Mesodermal cell (in vitro differentiated cells): ENCODE measurements at regions not wholly inside any gene's neighbourhood (a gene's known extent, or its start where the extent isn't known, plus 50 kb on each side); places are given as distances from the start of the nearest gene placed in this dataset.
A peak's percentile ranks its signal among the peaks of the same experiment; 100 is the strongest.

ENCODE experiments used
- H3K27ac ChIP-seq: 2 replicates; pipeline ENCODE4 v1.7.0; 2013; ENCODE audit warnings: mild to moderate bottlenecking, low read depth, low read length, moderate library complexity; ENCODE audit not compliant: severe bottlenecking
- H3K36me3 ChIP-seq: 2 replicates; pipeline ENCODE4 v1.7.1; 2013; ENCODE audit warnings: mild to moderate bottlenecking, low read length, moderate library complexity; ENCODE audit not compliant: control insufficient read depth, insufficient read depth
- H3K4me1 ChIP-seq: one replicate; pipeline ENCODE4 v1.7.1; 2013; ENCODE audit warnings: mild to moderate bottlenecking, low read length; ENCODE audit not compliant: insufficient read depth, control insufficient read depth, poor library complexity, severe bottlenecking
- H3K4me3 ChIP-seq: 2 replicates; pipeline ENCODE4 v1.7.0; 2013; ENCODE audit warnings: low read length, control low read depth, mild to moderate bottlenecking; ENCODE audit not compliant: insufficient read depth, poor library complexity, severe bottlenecking; ENCODE audit errors: extremely low read depth
- H3K9me3 ChIP-seq: 2 replicates; pipeline ENCODE4 v1.7.1; 2013; ENCODE audit warnings: mild to moderate bottlenecking, low read length, moderate library complexity; ENCODE audit not compliant: control insufficient read depth
- WGBS, 2 experiments: methylation state at CpG; one replicate each; pipeline ENCODE4 v1.1.5; 2013; ENCODE audit warnings: missing lambda C conversion rate in 2 of 2; ENCODE audit not compliant: insufficient coverage in 2 of 2; 5-methylcytosine and 5-hydroxymethylcytosine counted together

- Histone ChIP-seq H3K9me3 (no peaks in the 10 kb centered on the region), H3K27ac (peak overlapping the region; percentile 17), H3K4me3 (no peak overlapping the region), H3K36me3 (no peaks in the 10 kb centered on the region), H3K4me1 (peaks cover 26% of the 10 kb centered on the region)
- 94 to 97% methylated on average over 6 of the region's 7 CpGs for WGBS, 2 experiments
Measured at GRCh38 chr11:95456714-95457491, 225.9 kb upstream of the SESN3 start.

- H3K36me3 ChIP-seq: no peaks in the 10 kb centered on the region
- peaks cover 3% of the 10 kb centered on the region for H3K9me3 ChIP-seq
- no peak overlapping the region for H3K27ac ChIP-seq
- H3K4me3 ChIP-seq: no peak overlapping the region
- 90 to 100% methylated on average over 2 to 3 of the region's 6 CpGs for WGBS, 2 experiments
- H3K4me1 ChIP-seq: peaks cover 32% of the 10 kb centered on the region
Measured at GRCh38 chr11:95455228-95455970, 224.4 kb upstream of the SESN3 start.

- H3K4me1 ChIP-seq: peaks cover 32% of the 10 kb centered on the region
- peaks cover 3% of the 10 kb centered on the region for H3K9me3 ChIP-seq
- no peaks in the 10 kb centered on the region for H3K36me3 ChIP-seq
- 94 to 96% methylated on average over 7 of the region's 7 CpGs for WGBS, 2 experiments
- no peak overlapping the region for H3K27ac ChIP-seq
- no peak overlapping the region for H3K4me3 ChIP-seq
Measured at GRCh38 chr11:95453616-95454171, 222.7 kb upstream of the SESN3 start.

- no peak overlapping the region for H3K27ac ChIP-seq
- no peak overlapping the region for H3K4me3 ChIP-seq
- H3K36me3 ChIP-seq: no peaks in the 10 kb centered on the region
- H3K9me3 ChIP-seq: peaks cover 3% of the 10 kb centered on the region
- peaks cover 28% of the 10 kb centered on the region for H3K4me1 ChIP-seq
- WGBS, 2 experiments: no CpG with 5 or more reads among the region's 1 CpG
Measured at GRCh38 chr11:95451682-95452081, 220.7 kb upstream of the SESN3 start.

GRCh38 chr11:95451261-95451660 is 220.3 kb upstream of the SESN3 start:
- H3K4me3 ChIP-seq: no peak overlapping the region
- peaks cover 25% of the 10 kb centered on the region for H3K4me1 ChIP-seq
- no peaks in the 10 kb centered on the region for H3K36me3 ChIP-seq
- H3K27ac ChIP-seq: peak overlapping the region; percentile 50
- peaks cover 3% of the 10 kb centered on the region for H3K9me3 ChIP-seq

- H3K4me1 ChIP-seq: peaks cover 30% of the 10 kb centered on the region
- WGBS, 2 experiments: 89 to 93% methylated on average over 1 to 2 of the region's 4 CpGs
Measured at GRCh38 chr11:95450547-95451123, 219.6 kb upstream of the SESN3 start.

GRCh38 chr11:95445746-95446333 is 214.8 kb upstream of the SESN3 start:
- 89 to 90% methylated on average over 12 to 13 of the region's 13 CpGs for WGBS, 2 experiments
- no peaks in the 10 kb centered on the region for H3K36me3 ChIP-seq
- H3K4me3 ChIP-seq: no peak overlapping the region
- no peak overlapping the region for H3K27ac ChIP-seq
- H3K4me1 ChIP-seq: peaks cover 11% of the 10 kb centered on the region
- no peaks in the 10 kb centered on the region for H3K9me3 ChIP-seq

More at GRCh38 chr11:95450547-95451123, 219.6 kb upstream of the SESN3 start:
- no peak overlapping the region for H3K4me3 ChIP-seq
- no peaks in the 10 kb centered on the region for H3K36me3 ChIP-seq
- peaks cover 3% of the 10 kb centered on the region for H3K9me3 ChIP-seq
- peak overlapping the region; percentile 50 for H3K27ac ChIP-seq

- WGBS, 2 experiments: 33 to 67% methylated on average over 1 of the region's 5 CpGs
Measured at GRCh38 chr11:95444309-95445241, 213.6 kb upstream of the SESN3 start.

GRCh38 chr11:95443386-95443785 is 212.4 kb upstream of the SESN3 start:
- no peak overlapping the region for H3K27ac ChIP-seq
- H3K9me3 ChIP-seq: no peaks in the 10 kb centered on the region
- peaks cover 6% of the 10 kb centered on the region for H3K4me1 ChIP-seq
- no peaks in the 10 kb centered on the region for H3K36me3 ChIP-seq
- WGBS, 2 experiments: 100% methylated on average over 2 to 4 of the region's 5 CpGs
- H3K4me3 ChIP-seq: no peak overlapping the region

More at GRCh38 chr11:95444309-95445241, 213.6 kb upstream of the SESN3 start:
- Histone ChIP-seq H3K4me1 (peaks cover 6% of the 10 kb centered on the region), H3K9me3 (no peaks in the 10 kb centered on the region), H3K36me3 (no peaks in the 10 kb centered on the region), H3K27ac (no peak overlapping the region), H3K4me3 (no peak overlapping the region)
